Glomerular visceral epithelial cell (primary cell): ENCODE measurements at regions not wholly inside any gene's neighbourhood (a gene's known extent, or its start where the extent isn't known, plus 50 kb on each side); places are given as distances from the start of the nearest gene placed in this dataset.

Experiments used
- DNase-seq: peaks from one replicate; pipeline ENCODE4 v3.0.0-alpha.2; 2016; ENCODE audit errors: extremely low spot score

DNA sequence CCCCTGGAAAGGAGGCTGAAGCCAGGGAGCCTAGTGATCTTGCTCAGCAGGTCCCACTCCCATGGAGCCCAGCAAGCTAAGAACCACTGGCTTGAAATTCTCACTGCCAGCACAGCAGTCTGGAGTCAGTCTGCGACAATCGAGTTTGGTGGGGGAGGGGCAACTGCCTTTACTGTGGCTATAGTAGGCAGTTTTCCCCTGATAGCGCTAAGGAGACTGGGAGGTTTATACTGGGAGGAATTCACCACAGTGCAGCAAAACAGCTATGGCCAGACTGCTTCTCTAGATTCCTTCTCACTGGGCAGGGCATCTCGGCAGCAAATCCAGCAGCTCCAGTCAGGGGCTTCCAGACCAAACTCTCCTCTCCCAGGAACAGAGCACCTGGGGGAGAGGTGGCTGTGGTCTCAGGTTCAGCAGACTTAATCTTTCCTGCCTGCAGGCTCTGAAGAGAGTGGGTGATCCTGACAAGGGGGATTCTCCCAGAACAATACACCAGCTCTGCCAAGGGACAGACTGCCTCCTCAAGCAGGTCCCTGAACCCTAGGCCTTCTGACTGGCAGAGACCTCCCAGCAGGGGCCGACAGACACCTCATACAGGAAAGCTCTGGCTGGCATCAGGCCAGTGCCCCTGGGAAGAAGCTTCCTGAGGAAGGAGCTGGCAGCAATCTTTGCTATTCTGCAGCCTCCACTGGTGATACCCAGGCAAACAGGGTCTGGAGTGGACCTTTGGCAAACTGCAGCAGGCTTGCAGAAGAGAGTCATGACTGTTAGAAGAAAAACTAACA lies 548.5 kb upstream of the NEGR1 start:
- no peak for DNase-seq

DNA sequence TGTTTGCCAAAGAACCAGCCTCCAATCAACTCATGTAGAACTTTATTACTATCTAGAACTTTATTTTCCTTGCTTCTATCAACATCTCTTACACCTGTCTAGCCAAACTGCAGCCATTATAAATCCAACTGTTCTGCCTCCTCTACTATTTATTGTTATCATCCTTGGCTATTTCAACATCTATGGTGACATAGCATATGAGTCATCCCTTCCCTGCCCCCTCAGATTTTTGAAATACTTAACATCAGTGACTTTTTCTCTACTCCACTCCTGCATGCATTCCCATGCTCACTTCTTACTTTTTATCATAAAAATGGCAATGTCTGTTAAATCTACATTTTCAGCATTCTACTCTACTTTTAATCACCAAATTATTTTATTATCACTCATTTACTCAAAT lies 544.9 kb upstream of the NEGR1 start:
- DNase-seq: peak; percentile 13

- DNase-seq: no peak
These were observed 522.2 kb upstream of the NEGR1 start for GRCh38 chr1:72804541-72804940.

DNA sequence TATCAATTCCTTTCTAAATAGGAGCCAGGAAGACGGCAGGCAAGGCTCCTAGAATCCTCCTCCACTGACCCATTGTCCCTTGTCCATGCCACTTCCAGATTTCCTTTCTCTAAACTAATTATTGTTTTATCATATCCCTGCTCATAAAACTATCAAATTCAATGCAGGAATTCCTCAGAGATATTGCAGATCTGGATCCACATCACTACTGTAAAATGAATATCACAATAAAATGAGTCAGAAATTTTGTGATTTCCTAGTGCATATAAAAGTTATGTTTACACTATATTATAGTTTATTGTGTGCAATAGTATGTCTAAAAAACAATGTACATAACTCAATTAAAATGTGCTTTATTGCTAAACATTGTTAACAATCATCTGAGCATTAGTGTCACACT lies 498.7 kb upstream of the NEGR1 start:
- DNase-seq: no peak

- no peak for DNase-seq
These were observed 497.9 kb upstream of the NEGR1 start for GRCh38 chr1:72780212-72780611.

- DNase-seq: no peak
These were observed 495.6 kb upstream of the NEGR1 start for GRCh38 chr1:72777918-72778317.

- DNase-seq: peak; percentile 1
These were observed 481.1 kb upstream of the NEGR1 start for GRCh38 chr1:72763481-72763880.

DNA sequence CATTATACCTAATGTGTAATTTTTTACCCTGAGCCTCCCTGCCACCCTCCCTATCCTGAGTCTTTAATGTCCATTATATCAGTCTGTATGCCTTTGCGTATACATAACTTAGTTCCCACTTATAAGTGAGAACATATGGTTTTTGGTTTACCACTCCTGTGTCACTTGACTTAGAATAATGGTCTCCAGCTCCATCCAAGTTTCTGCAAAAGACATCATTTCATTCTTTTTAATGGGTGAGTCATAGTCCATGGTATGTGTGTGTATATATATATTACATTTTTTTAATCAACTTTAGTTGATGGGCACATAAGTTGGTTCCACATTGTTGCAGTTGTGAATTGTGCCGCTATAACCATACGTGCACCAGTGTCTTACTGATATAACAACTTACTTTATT lies 477.1 kb upstream of the NEGR1 start:
- no peak for DNase-seq

DNA sequence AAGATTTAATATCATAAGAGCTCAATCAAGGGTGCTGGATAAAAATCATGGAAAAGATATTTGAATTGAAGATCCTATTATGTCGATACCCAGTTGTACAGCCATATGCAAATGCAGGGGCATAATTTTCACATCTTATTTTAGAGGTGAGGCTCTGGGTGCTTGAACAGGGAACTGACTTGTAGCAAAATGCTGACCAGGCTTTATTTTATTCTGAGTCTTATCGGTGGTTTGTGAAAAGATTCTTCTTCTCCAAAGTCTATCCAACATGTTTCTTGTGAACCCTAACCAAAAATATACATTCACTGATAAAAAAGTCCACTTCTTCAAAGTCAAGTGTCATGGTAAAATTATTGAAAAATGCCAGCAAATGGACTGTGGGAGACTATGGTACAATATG lies 475.5 kb upstream of the NEGR1 start:
- no peak for DNase-seq

GRCh38 chr1:72745413-72745812 lies 463.1 kb upstream of the NEGR1 start:
- DNase-seq: no peak

DNA sequence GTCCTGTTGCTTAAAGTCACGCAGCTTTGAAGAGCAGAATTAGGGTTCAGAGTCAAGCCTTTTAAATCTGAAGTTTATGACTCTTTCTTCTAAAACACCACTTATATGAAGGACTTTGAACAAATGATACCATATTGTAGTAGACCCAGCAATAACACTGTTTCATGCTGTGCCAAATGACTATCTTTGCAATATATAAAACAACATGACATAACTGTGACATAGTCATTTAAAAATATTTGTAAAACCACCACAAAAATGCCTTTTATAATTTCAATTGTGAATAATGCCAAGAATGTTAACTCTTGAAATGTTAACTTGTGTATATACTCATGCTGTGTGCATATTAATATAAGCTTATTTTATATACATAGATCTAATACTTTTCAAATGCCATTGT lies 452.1 kb upstream of the NEGR1 start:
- no peak for DNase-seq

DNA sequence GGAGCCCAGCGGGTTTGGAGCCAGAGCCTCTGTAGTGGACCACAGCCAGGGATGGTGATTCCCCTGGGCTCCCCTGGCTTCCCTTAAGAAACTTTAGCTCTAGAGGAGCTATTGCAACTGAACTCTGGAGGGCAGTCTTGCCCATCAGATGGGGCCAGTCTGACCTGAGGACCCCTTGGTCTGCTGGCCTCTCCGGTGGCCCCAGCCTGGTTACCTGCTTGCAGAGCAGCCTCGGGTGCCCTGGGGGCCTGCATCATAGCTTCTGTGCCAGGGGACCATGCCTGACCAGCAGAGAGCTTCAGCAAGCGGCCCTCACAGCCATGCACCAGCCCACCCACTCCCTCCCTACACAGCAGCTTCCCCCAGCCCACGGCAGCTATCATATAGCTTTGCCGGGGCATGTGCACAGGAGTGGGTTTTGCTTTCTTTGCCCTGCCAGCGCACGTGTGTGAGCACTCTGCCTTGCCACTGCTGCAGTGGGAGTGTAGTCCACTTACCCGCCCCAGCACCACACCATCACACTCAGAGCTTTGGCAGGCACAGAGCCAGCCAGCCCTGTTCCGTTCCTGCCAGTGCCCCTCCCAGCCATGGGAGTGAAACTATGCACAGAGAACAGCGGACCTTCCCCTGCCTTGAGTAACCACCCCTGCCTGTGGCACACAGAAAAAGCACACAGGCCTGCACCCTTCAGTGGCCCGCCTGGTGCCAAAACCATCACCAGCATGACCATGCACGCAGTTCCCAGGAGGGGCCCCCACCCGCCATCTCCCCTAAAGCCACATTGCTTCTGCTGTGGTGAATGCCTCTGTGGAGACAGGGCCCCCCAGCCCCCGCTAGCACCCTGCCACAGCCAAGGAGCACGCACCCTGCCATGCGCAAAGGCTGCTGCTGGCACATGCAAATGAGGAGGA lies 442.9 kb upstream of the NEGR1 start:
- DNase-seq: no peak

DNA sequence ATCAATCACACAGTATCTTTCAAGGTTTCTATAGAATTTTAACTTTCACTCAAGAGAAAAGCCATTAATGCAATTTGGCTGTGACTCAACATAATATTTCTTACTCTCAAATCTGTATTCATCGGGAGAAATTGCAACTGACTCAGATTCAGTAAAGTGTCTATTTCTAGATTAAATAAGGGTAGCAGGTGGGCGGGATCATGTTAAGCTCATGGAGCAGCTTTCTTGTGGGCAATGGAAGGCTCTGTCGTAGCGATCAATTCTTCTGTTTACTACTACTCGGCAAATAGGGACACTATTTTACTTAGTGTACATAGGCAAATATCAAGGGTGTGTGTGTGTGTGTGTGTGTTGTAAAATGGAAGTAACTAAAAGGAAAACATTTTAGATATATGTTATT lies 423.6 kb upstream of the NEGR1 start:
- DNase-seq: no peak

DNA sequence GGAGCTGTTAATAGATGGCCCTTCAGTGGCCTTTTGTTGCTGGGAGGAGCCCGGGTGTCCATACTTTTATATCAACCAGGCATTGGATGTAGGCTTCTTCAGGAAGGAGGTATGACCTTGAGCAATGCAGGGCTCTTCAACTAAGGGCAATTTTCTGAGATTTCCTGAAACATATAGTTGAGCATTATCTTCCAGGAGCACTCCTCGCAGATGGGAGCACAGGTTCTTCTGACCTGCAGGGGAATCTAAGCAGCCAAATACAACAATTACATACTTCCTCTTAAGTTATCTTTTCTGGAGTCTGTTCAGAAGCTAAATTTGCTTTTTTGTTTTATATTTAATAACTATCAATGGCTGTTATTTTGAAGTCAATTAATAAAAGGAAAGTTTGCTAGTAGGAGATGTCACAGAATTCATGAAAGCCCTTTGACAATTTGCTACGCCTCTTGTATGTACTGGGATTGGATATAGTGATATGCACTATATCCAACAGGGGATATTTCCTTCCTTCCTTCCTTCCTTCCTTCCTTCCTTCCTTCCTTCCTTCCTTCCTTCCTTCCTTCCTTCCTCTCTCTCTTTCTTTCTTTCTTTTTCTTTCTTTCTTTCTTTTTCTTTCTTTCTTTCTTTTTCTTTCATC lies 422.6 kb upstream of the NEGR1 start:
- DNase-seq: no peak

DNA sequence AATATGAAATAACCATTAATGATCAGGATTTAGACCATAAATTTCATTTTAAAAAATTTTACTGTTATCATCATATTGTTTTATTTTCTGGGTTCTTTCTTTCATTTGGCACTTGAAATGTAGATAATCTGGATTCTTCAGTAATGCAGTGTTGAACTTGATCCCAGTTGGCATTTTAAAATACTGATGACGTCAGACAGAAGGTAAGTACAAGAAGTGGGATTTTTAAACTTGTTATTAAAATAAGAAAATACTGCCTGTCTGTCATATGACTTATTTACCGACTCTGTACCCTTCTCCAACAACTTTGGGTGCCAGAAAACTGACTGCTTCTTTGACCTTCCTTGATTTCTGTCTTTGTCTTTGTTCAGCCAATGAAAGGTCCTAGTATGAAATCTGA lies 415.1 kb upstream of the NEGR1 start:
- no peak for DNase-seq

DNA sequence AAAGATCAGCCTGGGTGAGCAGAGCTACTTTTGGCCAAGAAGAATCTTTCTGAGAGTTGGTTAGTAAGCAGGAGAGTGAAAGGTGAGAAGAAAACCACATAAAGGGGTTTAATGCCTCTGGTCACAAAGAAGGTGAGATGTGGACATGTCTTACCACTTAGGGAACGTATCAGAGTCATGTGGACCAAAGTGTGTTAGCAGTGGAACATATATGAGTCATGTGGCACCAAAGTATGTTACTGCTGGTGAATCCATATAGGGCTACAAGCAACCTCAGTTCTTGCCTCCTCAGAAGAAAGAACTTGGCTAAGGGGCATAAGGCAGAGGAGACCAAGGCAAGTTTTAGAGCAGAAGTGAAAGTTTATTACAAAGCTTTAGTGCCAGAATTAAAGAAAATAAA lies 411.6 kb upstream of the NEGR1 start:
- DNase-seq: no peak

DNA sequence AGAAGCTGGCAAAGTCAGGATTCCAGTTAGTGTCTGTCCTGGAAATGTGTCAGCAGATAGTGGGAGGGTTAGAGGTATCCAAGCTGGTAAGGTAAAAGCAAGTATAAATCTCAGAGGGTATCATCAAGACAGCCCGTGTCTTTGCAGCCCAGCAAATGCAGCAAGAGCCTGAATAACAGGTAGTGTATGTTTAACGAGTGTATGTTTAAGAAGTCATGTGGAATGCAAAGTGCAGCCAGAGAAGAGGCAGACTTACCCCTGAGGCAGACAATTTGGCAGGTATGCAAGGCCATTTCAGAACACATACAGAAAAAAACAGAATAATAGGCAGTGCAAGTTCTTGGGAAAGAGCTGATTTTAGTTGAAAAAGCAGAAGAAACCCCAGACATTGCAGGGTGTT lies 411.0 kb upstream of the NEGR1 start:
- no peak for DNase-seq

DNA sequence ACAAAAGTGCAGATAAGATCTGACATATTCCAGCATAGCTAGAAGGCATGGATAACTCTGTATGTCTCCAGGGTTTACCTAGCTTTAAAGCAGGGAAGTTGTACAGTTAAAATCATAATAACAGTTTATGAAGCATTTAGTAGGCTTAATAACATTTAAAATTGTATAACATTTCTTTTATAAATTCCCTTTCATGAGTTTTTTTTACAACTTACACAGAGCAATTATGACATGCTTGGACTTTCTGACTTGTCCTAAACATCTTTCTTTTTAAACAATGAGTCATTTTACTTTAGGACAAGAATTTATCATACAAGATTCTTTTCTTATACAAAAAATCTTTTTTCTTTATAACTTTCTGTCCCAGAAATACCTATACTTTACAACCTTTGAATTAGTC lies 408.5 kb upstream of the NEGR1 start:
- no peak for DNase-seq

- DNase-seq: no peak
These were observed 396.3 kb upstream of the NEGR1 start for GRCh38 chr1:72678683-72679082.

DNA sequence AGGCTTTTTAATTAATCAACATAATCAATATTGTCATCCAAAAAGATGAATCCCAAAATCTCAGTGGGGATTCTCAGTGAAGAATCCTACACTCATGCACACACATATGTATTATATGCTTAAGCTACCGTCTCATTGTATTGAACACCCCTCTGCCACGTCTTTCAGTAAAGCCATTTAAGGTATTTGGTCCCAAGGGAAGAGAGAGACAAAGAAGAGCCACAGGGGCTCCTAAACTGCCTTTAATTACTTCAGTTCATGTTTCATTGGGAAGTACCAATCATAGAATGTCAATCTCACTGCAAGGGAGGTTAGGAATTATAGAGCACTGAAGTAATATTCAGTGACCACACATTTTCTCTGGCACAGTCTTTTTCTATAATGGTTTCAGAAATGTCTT lies 388.6 kb upstream of the NEGR1 start:
- no peak for DNase-seq

- DNase-seq: no peak
These were observed 380.6 kb upstream of the NEGR1 start for GRCh38 chr1:72662918-72663317.

DNA sequence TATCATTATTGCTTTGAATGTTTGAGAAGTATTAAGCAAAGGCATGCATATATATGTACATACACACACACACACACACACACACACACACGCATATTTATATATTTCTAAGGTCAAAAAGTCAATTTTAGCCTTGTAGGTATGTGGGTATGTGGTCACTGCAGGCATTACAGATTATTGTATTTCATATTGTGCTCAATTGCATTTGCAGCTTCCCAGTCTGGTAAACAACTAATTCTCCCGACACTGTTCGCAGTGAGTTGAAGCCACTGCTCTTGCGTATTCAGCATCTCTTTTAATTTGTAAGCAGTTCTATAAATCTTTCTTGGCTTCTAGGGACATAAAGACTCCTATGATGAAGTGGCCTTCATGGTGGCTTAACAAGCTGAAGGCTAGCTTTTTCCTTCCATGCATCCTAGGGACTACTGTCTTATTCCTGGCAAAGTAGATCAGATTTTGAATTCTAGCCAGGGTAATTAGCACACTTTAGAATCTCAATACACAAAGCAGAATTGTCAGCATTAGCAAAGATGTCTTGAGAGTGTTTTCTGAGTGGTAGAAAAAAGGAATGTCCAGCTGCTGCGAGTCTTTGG lies 368.6 kb upstream of the NEGR1 start:
- DNase-seq: no peak
